ENCODE measurements at regions not wholly inside any gene's neighbourhood (a gene's known extent, or its start where the extent isn't known, plus 50 kb on each side); places are given as distances from the start of the nearest gene placed in this dataset.
"Not testable (repeated sequence)": the region's sequence is repeated elsewhere in the genome, so short reads cannot be mapped to it uniquely, and the experiment has no call there.

GRCh38 chr4:135921081-135921480, 1611.2 kb downstream of the PCDH18 start:
- no peak overlapping the region for H3K4me3 ChIP-seq (replicated peaks; ENCODE audit: low read depth, low read length)
- TF ChIP-seq CTCF (IDR thresholded peaks at IDR 0.05; ENCODE audit: low read length, missing control alignments), result no peak

DNA sequence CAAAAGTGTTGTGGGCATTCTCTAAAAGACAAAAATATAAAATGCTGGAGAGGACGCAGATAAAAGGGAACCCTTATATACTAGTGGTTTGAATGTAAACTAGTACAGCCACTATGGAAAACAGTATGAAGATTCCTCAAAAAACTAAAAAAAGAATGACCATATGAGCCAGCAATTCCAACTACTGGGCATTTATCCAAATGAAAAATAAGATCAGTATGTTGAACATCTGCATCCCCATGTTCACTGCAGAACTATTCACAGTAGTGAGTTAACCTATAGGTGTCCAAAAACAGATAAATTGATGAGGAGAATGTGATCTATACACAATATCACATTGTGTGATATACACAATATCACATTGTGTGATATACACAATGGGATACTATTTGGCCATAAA, 1615.3 kb downstream of the PCDH18 start:
- peak; percentile 13 for DNase-seq (ENCODE audit: low read depth)
- TF ChIP-seq CTCF (IDR thresholded peaks at IDR 0.05; ENCODE audit: low read length, missing control alignments), result no peak
- H3K4me3 ChIP-seq (replicated peaks; ENCODE audit: low read depth, low read length), result no peak overlapping the region

More at GRCh38 chr4:135921081-135921480, 1611.2 kb downstream of the PCDH18 start:
- no peak for DNase-seq (ENCODE audit: low read depth)

- no peak for TF ChIP-seq CTCF (IDR thresholded peaks at IDR 0.05; ENCODE audit: low read length, missing control alignments)
- no peak for DNase-seq (ENCODE audit: low read depth)
- H3K4me3 ChIP-seq (replicated peaks; ENCODE audit: low read depth, low read length), result no peak overlapping the region
Measured at GRCh38 chr4:135900956-135901355, 1631.3 kb downstream of the PCDH18 start.

- not testable (repeated sequence) for DNase-seq (ENCODE audit: low read depth); H3K4me3 ChIP-seq (replicated peaks; ENCODE audit: low read depth, low read length)
Measured at GRCh38 chr4:135864304-135864703, 1662.7 kb upstream of the PABPC4L start.

- no peak for DNase-seq (ENCODE audit: low read depth)
- no peak overlapping the region for H3K4me3 ChIP-seq (replicated peaks; ENCODE audit: low read depth, low read length)
- no peak for TF ChIP-seq CTCF (IDR thresholded peaks at IDR 0.05; ENCODE audit: low read length, missing control alignments)
Measured at GRCh38 chr4:135840781-135841180, 1639.2 kb upstream of the PABPC4L start.

- H3K4me3 ChIP-seq (replicated peaks; ENCODE audit: low read depth, low read length), result no peak overlapping the region
- no peak for DNase-seq (ENCODE audit: low read depth)
- TF ChIP-seq CTCF (IDR thresholded peaks at IDR 0.05; ENCODE audit: low read length, missing control alignments), result no peak
Measured at GRCh38 chr4:135839712-135840111, 1638.1 kb upstream of the PABPC4L start.

DNA sequence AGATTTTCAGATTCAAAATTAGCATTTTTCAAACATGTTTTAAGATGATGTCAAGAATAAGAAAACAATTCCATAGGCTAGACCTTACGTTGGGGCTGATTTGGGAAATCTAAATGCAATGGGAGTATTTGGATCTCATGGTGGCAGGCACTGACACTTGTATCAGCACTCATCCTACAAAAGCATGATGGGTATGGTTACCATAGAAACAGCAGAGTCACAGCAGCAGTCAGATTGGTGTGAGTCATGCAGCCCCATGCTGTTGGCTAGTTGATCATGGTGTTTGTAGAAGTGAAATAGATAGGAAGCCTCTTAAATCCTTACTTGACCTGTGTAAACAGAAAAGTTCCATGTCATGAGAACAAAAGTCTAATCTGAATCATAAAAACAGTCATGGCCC, 1637.3 kb upstream of the PABPC4L start:
- DNase-seq (ENCODE audit: low read depth), result peak; percentile 28
- H3K4me3 ChIP-seq (replicated peaks; ENCODE audit: low read depth, low read length), result no peak overlapping the region
- TF ChIP-seq CTCF (IDR thresholded peaks at IDR 0.05; ENCODE audit: low read length, missing control alignments), result no peak

DNA sequence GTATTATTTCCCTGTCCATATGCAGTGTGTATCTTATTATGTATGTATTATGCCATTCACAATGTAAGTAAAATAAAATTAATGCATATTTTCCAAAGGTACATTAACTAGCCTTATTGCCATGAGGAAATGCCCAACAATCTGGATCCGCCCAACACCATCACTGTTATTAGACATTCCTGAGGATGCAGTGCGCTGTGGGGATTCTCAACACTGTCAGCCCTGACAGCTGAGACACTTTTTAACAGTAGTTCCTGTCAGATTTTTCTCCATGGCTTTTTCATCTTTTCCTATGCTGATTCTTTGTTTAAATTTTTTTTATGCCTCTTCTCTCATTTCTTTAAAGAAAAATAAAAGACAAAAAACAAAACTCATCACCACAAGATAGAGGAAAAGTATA, 1632.9 kb upstream of the PABPC4L start:
- TF ChIP-seq CTCF (IDR thresholded peaks at IDR 0.05; ENCODE audit: low read length, missing control alignments), result no peak
- DNase-seq (ENCODE audit: low read depth), result no peak
- no peak overlapping the region for H3K4me3 ChIP-seq (replicated peaks; ENCODE audit: low read depth, low read length)

All from fibroblast of pulmonary artery (primary cell).